Islet precursor cell (in vitro differentiated cells): ENCODE measurements at regions not wholly inside any gene's neighbourhood (a gene's known extent, or its start where the extent isn't known, plus 50 kb on each side); places are given as distances from the start of the nearest gene placed in this dataset.
"Not testable (repeated sequence)": the region's sequence is repeated elsewhere in the genome, so short reads cannot be mapped to it uniquely, and the experiment has no call there.

Experiments used
- DNase-seq: peaks from one replicate; pipeline ENCODE4 v3.0.0-alpha.2; 2018

DNA sequence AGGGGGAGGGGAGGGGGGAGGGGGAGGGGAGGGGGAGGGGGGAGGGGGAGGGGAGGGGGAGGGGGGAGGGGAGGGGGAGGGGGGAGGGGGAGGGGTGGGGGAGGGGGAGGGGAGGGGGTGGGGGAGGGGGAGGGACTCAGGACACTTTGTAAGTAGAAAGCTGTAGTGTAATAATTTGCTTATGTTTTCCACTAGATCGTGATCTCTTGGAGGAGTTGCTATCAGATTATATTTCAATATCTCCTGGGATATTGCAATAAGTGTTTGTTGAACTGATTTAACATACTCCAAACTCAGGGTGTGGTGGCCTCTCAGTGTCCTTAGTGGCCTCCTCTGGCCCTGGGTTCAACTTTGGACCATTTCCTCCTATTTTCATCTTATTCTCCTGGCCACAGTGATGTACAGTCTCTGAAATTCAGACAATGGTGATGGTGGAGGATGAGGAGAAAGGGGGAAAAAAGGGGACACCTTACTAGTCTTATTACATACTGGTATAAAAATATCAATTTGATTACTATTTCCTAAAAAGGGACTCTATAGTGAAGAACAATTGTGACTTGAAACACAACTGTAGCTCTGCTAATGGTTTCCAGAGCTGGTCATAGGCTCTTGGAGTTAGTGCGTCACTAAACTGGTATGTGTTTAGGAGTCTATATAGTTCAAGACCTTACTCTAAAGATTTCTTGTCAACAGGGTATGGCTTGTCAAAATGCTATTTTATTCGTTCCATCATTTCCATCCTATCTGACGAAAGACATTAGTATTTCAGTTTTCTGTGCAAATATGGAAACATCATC is 89.6 kb downstream of the DDX1 start:
- no peak for DNase-seq

GRCh38 chr2:15682354-15682753 is 90.7 kb downstream of the DDX1 start:
- DNase-seq, result peak; percentile 31

DNA sequence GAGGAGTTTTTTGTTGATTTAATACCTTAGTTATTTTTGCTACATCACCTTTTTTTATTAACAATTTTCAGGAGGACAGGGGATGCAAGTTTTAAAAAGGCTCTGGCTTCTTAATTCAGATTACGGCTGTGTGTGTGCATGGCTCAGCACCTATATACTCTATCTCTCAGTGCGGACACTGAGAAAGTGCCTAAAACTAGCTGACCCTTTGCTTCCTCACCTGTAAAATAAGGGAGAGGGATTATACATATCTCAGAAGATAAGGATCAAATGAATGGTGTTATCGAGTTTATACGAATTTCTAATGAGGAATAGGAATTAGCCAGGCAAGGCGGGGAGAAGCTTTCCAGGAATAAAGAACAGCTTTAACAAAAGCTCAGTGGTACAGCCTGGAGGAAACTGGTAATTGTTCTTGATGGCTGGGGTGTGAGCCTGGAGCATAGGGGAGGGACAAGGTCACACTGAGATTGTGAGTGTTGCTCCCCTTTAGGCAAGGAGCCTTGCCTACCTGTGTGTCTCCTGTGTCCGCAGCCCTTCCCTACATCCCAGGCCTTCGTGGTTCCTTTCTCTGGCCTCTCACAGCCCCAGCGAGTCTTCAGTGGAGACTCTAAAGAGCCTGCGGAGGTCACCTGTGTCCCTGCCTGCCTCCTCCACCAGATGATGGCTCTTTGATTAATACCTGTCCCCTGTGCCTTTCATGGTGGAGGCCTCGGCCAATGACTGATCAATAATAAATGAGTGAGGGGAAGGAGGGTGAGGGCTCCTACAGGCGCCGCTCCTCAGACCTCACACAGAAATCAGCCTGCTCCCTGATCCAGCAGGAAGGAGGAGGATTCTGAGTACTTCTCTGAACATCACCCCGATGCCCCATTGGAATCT is 92.7 kb downstream of the DDX1 start:
- peak; percentile 48 for DNase-seq

DNA sequence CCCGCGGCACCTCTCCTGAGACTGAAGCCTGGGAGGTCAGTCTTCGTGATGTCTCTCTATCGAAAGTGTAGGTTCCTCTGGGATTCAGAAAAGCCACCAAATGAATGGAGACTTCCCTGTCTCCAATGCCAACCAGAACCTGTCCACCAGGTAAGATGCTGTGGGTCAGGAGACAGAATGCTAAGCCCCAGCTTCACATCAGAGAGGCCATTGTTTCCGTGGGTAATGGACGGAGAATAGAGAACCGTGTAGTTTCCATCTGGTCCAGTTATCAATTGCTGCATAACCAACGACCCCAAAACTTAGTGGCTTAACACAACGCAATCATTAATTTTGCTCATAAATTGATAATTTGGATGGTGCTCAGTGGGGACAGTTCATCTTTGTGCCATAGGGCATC is 93.5 kb downstream of the DDX1 start:
- DNase-seq, result no peak

DNA sequence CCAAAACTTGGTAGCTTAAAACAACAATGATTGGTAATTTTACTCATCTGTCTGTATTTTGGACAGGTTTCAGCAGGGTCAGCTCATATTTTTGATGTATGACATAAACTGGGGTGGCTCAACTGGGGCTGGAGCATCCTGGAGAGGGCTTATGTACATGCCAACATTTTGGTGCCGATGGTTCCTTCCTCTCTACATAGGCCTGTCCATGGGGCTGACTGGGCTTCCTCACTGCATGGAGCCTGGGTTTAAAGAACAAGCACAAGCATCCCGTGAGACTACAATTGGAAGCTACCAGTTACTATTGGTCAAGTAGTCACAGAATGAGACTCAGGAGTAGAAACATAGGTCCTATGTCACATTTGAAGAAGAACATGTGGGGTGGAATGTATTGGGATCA is 95.0 kb downstream of the DDX1 start:
- no peak for DNase-seq

- DNase-seq, result no peak
Observed at GRCh38 chr2:15687243-15687642, 95.6 kb downstream of the DDX1 start.

- peak; percentile 22 for DNase-seq
Observed at GRCh38 chr2:15687720-15688119, 96.1 kb downstream of the DDX1 start.

- DNase-seq, result no peak
Observed at GRCh38 chr2:15688924-15689568, 97.4 kb downstream of the DDX1 start.

GRCh38 chr2:15689654-15690053 is 98.0 kb downstream of the DDX1 start:
- DNase-seq, result no peak

DNA sequence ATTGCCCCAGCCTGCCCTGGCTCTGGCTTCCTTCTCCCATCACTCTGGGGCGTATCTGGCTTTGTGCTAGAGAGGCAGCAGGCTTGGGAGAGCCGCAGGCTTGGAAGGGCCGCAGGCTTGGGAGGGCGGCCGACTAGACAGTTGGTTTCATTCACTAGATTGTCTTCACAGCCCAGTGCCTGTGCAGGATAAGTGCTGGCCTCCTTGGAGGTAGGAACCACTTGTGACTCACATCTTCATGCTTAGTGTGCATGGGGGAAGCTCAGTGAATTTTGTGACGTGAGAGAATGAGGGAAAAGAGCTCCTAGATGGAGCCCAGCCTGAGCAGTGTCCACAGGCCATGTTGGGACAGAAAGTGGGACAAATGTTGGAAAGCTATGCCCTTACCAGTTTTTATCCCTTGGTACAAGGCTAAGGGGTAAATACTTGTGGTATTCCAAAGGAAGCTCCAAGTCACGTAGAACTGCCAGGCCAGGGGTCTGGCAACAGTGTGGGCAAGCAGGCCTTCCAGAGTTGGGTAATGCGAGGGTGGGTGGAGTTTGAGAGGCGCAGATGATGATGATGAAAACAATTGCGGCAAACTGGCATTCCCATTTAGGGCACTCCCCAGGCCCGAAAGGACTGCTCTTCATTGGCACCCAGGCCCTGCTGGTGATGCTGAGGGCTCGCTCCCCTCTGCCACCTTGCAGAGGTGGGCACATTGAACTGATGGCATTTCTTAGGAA is 100.1 kb downstream of the DDX1 start:
- DNase-seq, result no peak

GRCh38 chr2:15692551-15693377 is 101.1 kb downstream of the DDX1 start:
- no peak for DNase-seq

DNA sequence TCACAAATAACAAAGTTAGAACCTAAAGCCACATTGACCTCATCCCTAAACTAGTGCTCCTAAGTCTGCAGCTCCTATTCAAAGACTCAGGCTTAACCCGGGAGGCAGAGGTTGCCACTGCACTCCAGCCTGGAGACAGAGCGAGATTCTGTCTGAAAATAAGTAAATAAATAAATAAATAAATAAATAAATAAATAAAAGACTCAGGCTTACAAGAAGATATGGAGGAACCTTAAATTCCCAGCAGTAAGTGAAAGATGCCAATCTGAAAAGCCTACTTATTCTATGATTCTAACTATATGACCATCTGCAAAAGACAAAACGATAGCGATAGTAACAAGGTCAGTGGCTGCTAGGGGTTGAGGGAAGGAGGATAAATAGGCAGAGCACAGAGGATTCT is 101.7 kb downstream of the DDX1 start:
- no peak for DNase-seq

DNA sequence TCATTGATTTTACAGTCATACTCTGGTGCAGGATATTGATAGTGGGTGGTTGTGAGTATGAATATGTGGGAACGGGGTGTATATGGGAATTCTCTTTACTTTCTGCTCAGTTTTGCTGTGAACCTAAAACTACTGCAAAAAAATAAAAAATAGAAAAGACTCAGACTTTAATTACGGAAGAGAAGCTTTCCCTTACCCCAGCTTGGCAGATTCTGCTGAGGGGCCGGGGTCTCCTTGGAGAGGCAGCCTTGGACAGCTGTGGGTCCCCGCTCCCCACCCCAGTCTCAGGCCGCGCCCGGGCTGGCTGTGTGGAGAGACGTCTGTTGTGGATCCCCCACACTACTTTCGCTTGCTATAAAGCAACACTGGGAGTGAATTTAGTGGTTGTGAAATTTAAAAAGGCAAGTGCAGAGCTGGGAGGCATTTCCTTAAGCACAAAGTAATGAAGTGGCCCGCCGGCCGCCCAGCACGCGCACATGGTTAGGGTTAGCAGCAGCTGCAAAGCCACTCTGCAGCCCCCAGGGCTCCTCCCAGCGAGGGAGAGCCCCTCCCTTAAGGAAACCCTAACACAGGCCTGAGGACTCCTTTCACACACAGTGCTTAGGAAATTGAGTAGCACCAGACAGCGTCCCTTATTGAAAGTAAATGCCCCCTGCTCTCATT is 102.4 kb downstream of the DDX1 start:
- DNase-seq, result no peak

GRCh38 chr2:15694589-15694986 is 102.9 kb downstream of the DDX1 start:
- no peak for DNase-seq

DNA sequence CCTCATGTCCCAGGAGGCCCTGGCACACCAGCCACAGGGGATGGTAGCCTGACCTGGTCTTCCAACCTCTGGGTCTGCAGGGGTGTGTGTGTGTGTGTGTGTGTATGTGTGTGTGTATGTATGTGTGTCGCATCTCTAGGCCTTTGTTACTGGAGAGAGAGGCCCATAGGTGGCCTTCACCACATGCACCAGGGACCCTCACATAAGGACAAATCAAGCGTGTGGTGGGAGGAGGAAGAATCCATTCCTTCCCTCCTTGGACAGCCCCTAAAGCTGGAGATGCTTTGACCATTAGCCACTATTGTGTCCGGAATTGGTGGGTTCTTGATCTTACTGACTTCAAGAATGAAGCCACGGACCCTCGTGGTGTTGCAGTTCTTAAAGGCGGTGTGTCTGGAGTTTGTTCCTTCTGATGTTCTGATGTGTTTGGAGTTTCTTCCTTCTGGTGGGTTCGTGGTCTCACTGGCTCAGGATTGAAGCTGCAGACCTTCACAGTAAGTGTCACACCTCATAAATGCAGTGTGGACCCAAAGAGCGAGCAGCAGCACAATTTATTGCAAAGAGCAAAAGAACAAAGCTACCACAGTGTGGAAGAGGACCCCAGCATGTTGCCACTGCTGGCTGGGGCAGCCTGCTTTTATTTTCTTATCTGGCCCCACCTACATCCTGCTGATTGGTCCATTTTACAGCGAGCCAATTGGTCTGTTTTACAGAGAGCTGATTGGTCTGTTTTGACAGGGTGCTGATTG is 104.1 kb downstream of the DDX1 start:
- DNase-seq, result no peak

GRCh38 chr2:15696606-15697170 is 105.0 kb downstream of the DDX1 start:
- not testable (repeated sequence) for DNase-seq

- no peak for DNase-seq
Observed at GRCh38 chr2:15700131-15700530, 108.5 kb downstream of the DDX1 start.

DNA sequence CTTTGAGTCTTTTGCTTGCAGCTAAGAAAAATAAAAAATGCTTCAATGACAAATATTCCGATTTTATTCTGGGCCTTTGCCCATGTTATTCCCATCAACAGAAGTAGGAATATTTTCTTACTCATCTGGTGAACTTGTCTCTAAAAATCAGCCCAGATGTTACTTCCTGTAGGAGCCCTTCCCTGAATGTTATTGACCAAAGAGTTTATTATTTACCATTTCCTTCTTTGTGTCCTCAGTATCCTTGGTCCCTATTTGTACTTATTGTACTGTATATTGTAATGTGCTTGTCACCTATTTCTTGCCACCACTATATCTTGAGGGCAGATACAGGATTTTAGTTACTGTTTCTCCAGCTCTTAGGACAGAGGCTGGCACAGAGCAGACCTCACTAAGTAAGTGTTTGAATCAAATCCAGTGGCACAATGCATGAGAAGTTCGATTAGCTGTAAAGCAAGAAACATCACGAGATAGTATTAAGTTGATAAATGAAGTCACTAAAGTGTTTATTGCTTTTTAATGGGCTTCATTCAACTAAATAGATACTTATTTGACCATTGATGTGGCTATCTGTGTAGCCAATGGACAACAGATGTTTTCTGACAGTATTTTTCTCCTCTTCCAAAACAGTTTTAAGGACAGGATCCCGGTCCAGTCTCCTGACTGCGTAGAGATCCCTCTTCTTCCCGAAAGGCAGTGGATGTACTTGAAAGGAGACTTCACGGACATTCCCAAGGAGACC is 109.1 kb downstream of the DDX1 start:
- no peak for DNase-seq

DNA sequence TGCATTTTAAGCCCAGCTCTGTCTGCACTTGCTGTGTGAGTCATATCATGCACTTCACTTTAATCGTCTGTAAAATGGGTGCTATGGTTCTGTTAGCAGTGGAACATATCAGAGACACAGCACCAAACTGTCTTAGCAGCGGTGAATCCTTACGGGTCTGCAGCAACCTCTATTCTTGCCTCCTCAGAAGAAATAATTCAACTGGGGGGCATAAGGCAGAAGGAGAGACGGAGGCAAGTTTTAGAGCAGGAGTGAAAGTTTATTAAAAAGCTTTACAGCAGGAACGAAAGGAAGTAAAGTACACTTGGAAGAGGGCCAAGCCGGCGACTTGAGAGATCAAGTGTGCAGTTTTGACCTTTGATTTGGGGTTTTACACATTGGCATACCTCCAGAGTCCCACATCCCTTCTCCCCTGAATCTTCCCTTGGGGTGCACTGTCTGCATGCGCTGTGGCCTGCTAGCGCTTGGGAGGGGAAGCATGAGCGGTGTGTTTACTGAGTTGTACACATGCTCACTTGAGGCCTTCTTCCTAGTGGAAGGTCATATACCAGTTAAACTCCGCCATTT is 109.8 kb downstream of the DDX1 start:
- no peak for DNase-seq
